GM03348 (cell line): ENCODE measurements at regions not wholly inside any gene's neighbourhood (a gene's known extent, or its start where the extent isn't known, plus 50 kb on each side); places are given as distances from the start of the nearest gene placed in this dataset.
"Not testable (repeated sequence)": the region's sequence is repeated elsewhere in the genome, so short reads cannot be mapped to it uniquely, and the experiment has no call there.

ENCODE experiments used
- DNase-seq: peaks from one replicate; pipeline ENCODE4 v3.0.0; 2012; ENCODE audit warnings: low spot score

- DNase-seq = peak; percentile 48
These were observed 227.7 kb upstream of the TMEM260 start for GRCh38 chr14:56351861-56352260.

- DNase-seq = no peak
These were observed 226.6 kb upstream of the TMEM260 start for GRCh38 chr14:56352999-56353398.

GRCh38 chr14:56357428-56357827 is 222.2 kb upstream of the TMEM260 start:
- no peak for DNase-seq

- DNase-seq = no peak
These were observed 221.3 kb upstream of the TMEM260 start for GRCh38 chr14:56358275-56358674.

GRCh38 chr14:56358851-56359614 is 220.6 kb upstream of the TMEM260 start:
- DNase-seq = no peak

- not testable (repeated sequence) for DNase-seq
These were observed 213.9 kb upstream of the TMEM260 start for GRCh38 chr14:56365663-56366062.

- DNase-seq = no peak
These were observed 212.2 kb upstream of the TMEM260 start for GRCh38 chr14:56367416-56367815.

GRCh38 chr14:56371737-56372136 is 207.9 kb upstream of the TMEM260 start:
- no peak for DNase-seq

- DNase-seq = no peak
These were observed 205.2 kb upstream of the TMEM260 start for GRCh38 chr14:56374421-56374820.

GRCh38 chr14:56378046-56378445 is 201.6 kb upstream of the TMEM260 start:
- DNase-seq = no peak

- DNase-seq = peak; percentile 51
These were observed 201.1 kb upstream of the TMEM260 start for GRCh38 chr14:56378475-56378877.

- DNase-seq = peak; percentile 48
These were observed 199.6 kb upstream of the TMEM260 start for GRCh38 chr14:56379956-56380355.

- no peak for DNase-seq
These were observed 193.6 kb upstream of the TMEM260 start for GRCh38 chr14:56386024-56386423.

GRCh38 chr14:56390859-56391258 is 188.7 kb upstream of the TMEM260 start:
- no peak for DNase-seq

GRCh38 chr14:56394826-56395530 is 184.6 kb upstream of the TMEM260 start:
- DNase-seq = no peak

GRCh38 chr14:56400109-56400825 is 179.3 kb upstream of the TMEM260 start:
- no peak for DNase-seq

- no peak for DNase-seq
These were observed 166.8 kb upstream of the TMEM260 start for GRCh38 chr14:56412468-56413434.

GRCh38 chr14:56413721-56414120 is 165.9 kb upstream of the TMEM260 start:
- DNase-seq = no peak

GRCh38 chr14:56414236-56414635 is 165.4 kb upstream of the TMEM260 start:
- DNase-seq = no peak

GRCh38 chr14:56416213-56416612 is 163.4 kb upstream of the TMEM260 start:
- DNase-seq = no peak

GRCh38 chr14:56417173-56417572 is 162.4 kb upstream of the TMEM260 start:
- DNase-seq = no peak

GRCh38 chr14:56419750-56420149 is 159.8 kb upstream of the TMEM260 start:
- DNase-seq = no peak
